ENCODE measurements at regions not wholly inside any gene's neighbourhood (a gene's known extent, or its start where the extent isn't known, plus 50 kb on each side); places are given as distances from the start of the nearest gene placed in this dataset.

- no peaks in the 10 kb centered on the region for H3K36me3 ChIP-seq
- no peaks in the 10 kb centered on the region for H3K27me3 ChIP-seq
- no peak overlapping the region for H3K27ac ChIP-seq
- H3K4me1 ChIP-seq = no peaks in the 10 kb centered on the region
- DNase-seq = no peak
- intact Hi-C loops (cut with DNase I; ENCODE audit: low total_unique reads) = no loop called here
- H3K4me3 ChIP-seq = no peak overlapping the region
- H3K9me3 ChIP-seq = no peaks in the 10 kb centered on the region
- TF ChIP-seq EP300 (IDR thresholded peaks at IDR 0.05) (no peak), CTCF (IDR thresholded peaks at IDR 0.05) (no peak), POLR2AphosphoS5 (IDR thresholded peaks at IDR 0.05) (no peak), POLR2A (IDR thresholded peaks at IDR 0.05) (no peak)
Measured at GRCh38 chr10:28952523-28952922, 275.2 kb downstream of the BAMBI start.

GRCh38 chr10:28954211-28954610, 276.9 kb downstream of the BAMBI start:
- WGBS, 5 donors = 34 to 55% (median 48%) methylated on average over 2 of the region's 2 CpGs
- TF ChIP-seq POLR2A (IDR thresholded peaks at IDR 0.05) (no peak), POLR2AphosphoS5 (IDR thresholded peaks at IDR 0.05) (no peak), EP300 (IDR thresholded peaks at IDR 0.05) (no peak), CTCF (IDR thresholded peaks at IDR 0.05) (no peak)
- Histone ChIP-seq H3K27ac (no peak overlapping the region), H3K27me3 (no peaks in the 10 kb centered on the region), H3K4me3 (no peak overlapping the region), H3K9me3 (no peaks in the 10 kb centered on the region), H3K4me1 (no peaks in the 10 kb centered on the region), H3K36me3 (no peaks in the 10 kb centered on the region)
- DNase-seq = no peak
- intact Hi-C loops (cut with DNase I; ENCODE audit: low total_unique reads) = no loop called here

- Histone ChIP-seq H3K36me3 (no peaks in the 10 kb centered on the region), H3K4me3 (no peak overlapping the region), H3K4me1 (no peaks in the 10 kb centered on the region), H3K9me3 (no peaks in the 10 kb centered on the region), H3K27me3 (no peaks in the 10 kb centered on the region), H3K27ac (no peak overlapping the region)
- intact Hi-C loops (cut with DNase I; ENCODE audit: low total_unique reads) = no loop called here
- DNase-seq = no peak
- TF ChIP-seq CTCF (IDR thresholded peaks at IDR 0.05) (no peak), POLR2A (IDR thresholded peaks at IDR 0.05) (no peak), EP300 (IDR thresholded peaks at IDR 0.05) (no peak), POLR2AphosphoS5 (IDR thresholded peaks at IDR 0.05) (no peak)
Measured at GRCh38 chr10:28958468-28958867, 281.1 kb downstream of the BAMBI start.

GRCh38 chr10:28959850-28960501, 282.7 kb downstream of the BAMBI start:
- WGBS, 5 donors = 88 to 96% (median 95%) methylated on average over 7 of the region's 7 CpGs
- Histone ChIP-seq H3K36me3 (no peaks in the 10 kb centered on the region), H3K4me1 (no peaks in the 10 kb centered on the region), H3K27me3 (no peaks in the 10 kb centered on the region), H3K9me3 (no peaks in the 10 kb centered on the region), H3K4me3 (no peak overlapping the region), H3K27ac (no peak overlapping the region)
- no peak for DNase-seq
- TF ChIP-seq EP300 (IDR thresholded peaks at IDR 0.05) (no peak), CTCF (IDR thresholded peaks at IDR 0.05) (no peak), POLR2AphosphoS5 (IDR thresholded peaks at IDR 0.05) (no peak), POLR2A (IDR thresholded peaks at IDR 0.05) (no peak)
- intact Hi-C loops (cut with DNase I; ENCODE audit: low total_unique reads) = no loop called here

Data from stomach (tissue), 8 donors.